ENCODE measurements at regions not wholly inside any gene's neighbourhood (a gene's known extent, or its start where the extent isn't known, plus 50 kb on each side); places are given as distances from the start of the nearest gene placed in this dataset.

DNA sequence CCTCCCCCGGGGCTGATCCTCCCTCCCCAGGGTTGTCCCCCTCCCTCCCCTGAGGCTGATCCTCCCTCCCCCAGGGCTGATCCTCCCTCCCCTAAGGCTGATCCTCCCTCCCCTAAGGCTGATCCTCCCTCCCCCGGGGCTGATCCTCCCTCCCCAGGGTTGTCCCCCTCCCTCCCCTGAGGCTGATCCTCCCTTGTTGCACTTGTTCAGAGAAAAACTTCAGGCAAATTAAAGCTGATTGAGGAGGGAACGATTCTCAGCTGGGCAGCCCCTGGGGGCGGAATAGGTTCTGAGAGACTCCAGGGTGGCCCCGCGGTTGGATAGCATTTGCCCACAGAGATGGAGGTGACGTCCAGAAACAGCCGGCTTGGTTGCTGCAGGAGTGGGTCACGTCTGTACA lies 110.7 kb upstream of the ADRA2C start:
- H3K9me3 Mint-ChIP-seq = peaks cover 2% of the 10 kb centered on the region
- peaks cover 19% of the 10 kb centered on the region for H3K4me1 ChIP-seq
- H3K27me3 ChIP-seq = no peaks in the 10 kb centered on the region
- H3K9ac ChIP-seq = no peak overlapping the region
- H3K36me3 Mint-ChIP-seq = peaks cover 3% of the 10 kb centered on the region
- peaks cover 47% of the 10 kb centered on the region for H3K4me1 Mint-ChIP-seq
- no peaks in the 10 kb centered on the region for H4K20me1 ChIP-seq (ENCODE audit: low read depth)
- H3F3A ChIP-seq (ENCODE audit: low read depth) = no peaks in the 10 kb centered on the region
- H2AFZ ChIP-seq (replicated peaks) = no peak overlapping the region
- H3K36me3 ChIP-seq = no peaks in the 10 kb centered on the region
- H3K4me3 Mint-ChIP-seq = no peak overlapping the region
- no peak for TF ChIP-seq EZH2 (IDR thresholded peaks at IDR 0.05)
- TF ChIP-seq EZH2phosphoT487 (IDR thresholded peaks at IDR 0.05) = no peak
- TF ChIP-seq, protein P1, sequence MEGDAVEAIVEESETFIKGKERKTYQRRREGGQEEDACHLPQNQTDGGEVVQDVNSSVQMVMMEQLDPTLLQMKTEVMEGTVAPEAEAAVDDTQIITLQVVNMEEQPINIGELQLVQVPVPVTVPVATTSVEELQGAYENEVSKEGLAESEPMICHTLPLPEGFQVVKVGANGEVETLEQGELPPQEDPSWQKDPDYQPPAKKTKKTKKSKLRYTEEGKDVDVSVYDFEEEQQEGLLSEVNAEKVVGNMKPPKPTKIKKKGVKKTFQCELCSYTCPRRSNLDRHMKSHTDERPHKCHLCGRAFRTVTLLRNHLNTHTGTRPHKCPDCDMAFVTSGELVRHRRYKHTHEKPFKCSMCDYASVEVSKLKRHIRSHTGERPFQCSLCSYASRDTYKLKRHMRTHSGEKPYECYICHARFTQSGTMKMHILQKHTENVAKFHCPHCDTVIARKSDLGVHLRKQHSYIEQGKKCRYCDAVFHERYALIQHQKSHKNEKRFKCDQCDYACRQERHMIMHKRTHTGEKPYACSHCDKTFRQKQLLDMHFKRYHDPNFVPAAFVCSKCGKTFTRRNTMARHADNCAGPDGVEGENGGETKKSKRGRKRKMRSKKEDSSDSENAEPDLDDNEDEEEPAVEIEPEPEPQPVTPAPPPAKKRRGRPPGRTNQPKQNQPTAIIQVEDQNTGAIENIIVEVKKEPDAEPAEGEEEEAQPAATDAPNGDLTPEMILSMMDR (IDR thresholded peaks at IDR 0.05) = no peak
- H3K27ac ChIP-seq = no peak overlapping the region
- H3K4me3 ChIP-seq = no peak overlapping the region
- H3K4me2 ChIP-seq = no peak overlapping the region
- peaks cover 27% of the 10 kb centered on the region for H3K27me3 Mint-ChIP-seq (ENCODE audit: insufficient read depth, low read depth)
- no peaks in the 10 kb centered on the region for H3K9me3 ChIP-seq (ENCODE audit: low read depth)
- H3K27ac Mint-ChIP-seq = no peak overlapping the region
- no peaks in the 10 kb centered on the region for H3K79me2 ChIP-seq (ENCODE audit: low read depth)
- no peak for DNase-seq (ENCODE audit: low spot score)

DNA sequence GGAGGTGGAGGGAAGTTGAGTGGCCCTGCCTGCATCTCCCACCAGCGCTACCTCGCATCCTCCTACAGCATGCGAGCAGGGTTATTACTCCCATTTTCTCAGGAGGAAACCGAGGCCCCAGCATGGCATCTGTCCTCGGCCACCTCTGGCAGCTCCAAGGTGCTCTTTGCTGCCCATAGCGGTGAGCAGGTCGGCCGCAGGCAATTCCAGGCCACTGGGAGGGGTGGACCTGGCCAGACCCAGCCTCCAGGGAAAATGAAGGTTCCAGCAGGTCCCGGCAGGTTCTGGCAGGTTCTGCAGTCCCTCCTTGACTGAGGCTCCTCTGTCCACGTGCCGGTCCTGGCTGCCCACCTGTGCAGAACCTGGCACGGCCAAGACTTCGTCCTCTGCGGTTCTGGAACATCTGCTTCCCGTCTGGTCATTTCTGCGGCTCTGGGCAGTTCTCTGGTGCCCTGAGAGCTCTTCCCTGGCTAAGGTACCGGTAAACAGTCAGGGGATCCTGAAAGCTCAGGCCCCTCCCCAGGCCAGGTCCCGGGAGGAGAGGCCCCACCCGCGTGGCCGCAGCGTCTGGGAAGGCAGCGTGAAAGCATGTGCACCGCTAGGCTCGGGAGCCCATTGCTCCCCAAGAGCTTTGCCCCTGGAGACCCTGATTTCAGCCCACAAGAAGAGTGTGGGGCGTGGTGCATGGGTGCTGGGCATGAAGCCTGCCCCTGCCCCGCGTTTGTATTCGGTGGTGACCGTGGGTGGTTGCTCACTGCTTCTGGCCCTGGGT lies 112.0 kb upstream of the ADRA2C start:
- H3K27ac Mint-ChIP-seq = no peak overlapping the region
- peaks cover 35% of the 10 kb centered on the region for H3K4me1 Mint-ChIP-seq
- peaks cover 12% of the 10 kb centered on the region for H3K4me1 ChIP-seq
- H3K36me3 ChIP-seq = no peaks in the 10 kb centered on the region
- no peaks in the 10 kb centered on the region for H3K27me3 ChIP-seq
- H3K4me3 ChIP-seq = no peak overlapping the region
- no peak overlapping the region for H3K27ac ChIP-seq
- no peak for TF ChIP-seq EZH2 (IDR thresholded peaks at IDR 0.05)
- no peaks in the 10 kb centered on the region for H3K79me2 ChIP-seq (ENCODE audit: low read depth)
- H2AFZ ChIP-seq (replicated peaks) = no peak overlapping the region
- H3K9me3 ChIP-seq (ENCODE audit: low read depth) = no peaks in the 10 kb centered on the region
- H3K4me3 Mint-ChIP-seq = peak overlapping the region; percentile 13
- no peaks in the 10 kb centered on the region for H3F3A ChIP-seq (ENCODE audit: low read depth)
- peaks cover 34% of the 10 kb centered on the region for H3K27me3 Mint-ChIP-seq (ENCODE audit: insufficient read depth, low read depth)
- peaks cover 5% of the 10 kb centered on the region for H3K9me3 Mint-ChIP-seq
- no peaks in the 10 kb centered on the region for H4K20me1 ChIP-seq (ENCODE audit: low read depth)
- DNase-seq (ENCODE audit: low spot score) = no peak
- no peak overlapping the region for H3K9ac ChIP-seq
- H3K4me2 ChIP-seq = no peak overlapping the region
- peaks cover 3% of the 10 kb centered on the region for H3K36me3 Mint-ChIP-seq

DNA sequence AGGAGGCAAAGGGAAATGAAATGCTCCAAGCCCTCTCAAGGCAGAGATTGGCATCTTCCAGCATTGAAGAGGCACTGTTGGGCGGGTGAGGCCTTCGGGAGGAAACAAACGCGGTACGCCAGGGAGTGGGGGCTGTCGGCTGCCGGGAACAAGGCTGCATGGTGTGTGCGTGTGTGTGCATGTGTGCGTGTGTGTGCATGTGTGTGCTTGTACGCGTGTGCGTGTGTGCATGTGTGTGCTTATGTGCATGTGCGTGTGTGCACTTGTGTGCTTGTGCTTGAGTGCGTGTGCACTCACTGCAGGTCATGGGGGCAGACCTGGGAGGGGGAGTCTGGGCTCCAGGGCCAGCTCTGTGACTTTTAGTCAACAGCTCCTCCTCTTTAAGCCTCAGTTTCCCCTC lies 113.6 kb upstream of the ADRA2C start:
- H3K4me2 ChIP-seq = no peak overlapping the region
- no peak overlapping the region for H2AFZ ChIP-seq (replicated peaks)
- no peak overlapping the region for H3K27ac Mint-ChIP-seq
- H3K9me3 ChIP-seq (ENCODE audit: low read depth) = no peaks in the 10 kb centered on the region
- H3K9ac ChIP-seq = no peak overlapping the region
- H3K4me1 ChIP-seq = peaks cover 12% of the 10 kb centered on the region
- H3K36me3 ChIP-seq = no peaks in the 10 kb centered on the region
- DNase-seq (ENCODE audit: low spot score) = no peak
- TF ChIP-seq EZH2phosphoT487 (IDR thresholded peaks at IDR 0.05) (no peak), EZH2 (IDR thresholded peaks at IDR 0.05) (no peak)
- TF ChIP-seq, protein P1 (IDR thresholded peaks at IDR 0.05) = no peak
- no peaks in the 10 kb centered on the region for H3K27me3 ChIP-seq
- H3K79me2 ChIP-seq (ENCODE audit: low read depth) = no peaks in the 10 kb centered on the region
- peaks cover 5% of the 10 kb centered on the region for H3K9me3 Mint-ChIP-seq
- no peak overlapping the region for H3K27ac ChIP-seq
- no peak overlapping the region for H3K4me3 ChIP-seq
- H3K4me3 Mint-ChIP-seq = no peak overlapping the region
- H3K36me3 Mint-ChIP-seq = peaks cover 3% of the 10 kb centered on the region
- no peaks in the 10 kb centered on the region for H4K20me1 ChIP-seq (ENCODE audit: low read depth)
- peaks cover 23% of the 10 kb centered on the region for H3K4me1 Mint-ChIP-seq
- no peaks in the 10 kb centered on the region for H3F3A ChIP-seq (ENCODE audit: low read depth)
- peaks cover 31% of the 10 kb centered on the region for H3K27me3 Mint-ChIP-seq (ENCODE audit: insufficient read depth, low read depth)

DNA sequence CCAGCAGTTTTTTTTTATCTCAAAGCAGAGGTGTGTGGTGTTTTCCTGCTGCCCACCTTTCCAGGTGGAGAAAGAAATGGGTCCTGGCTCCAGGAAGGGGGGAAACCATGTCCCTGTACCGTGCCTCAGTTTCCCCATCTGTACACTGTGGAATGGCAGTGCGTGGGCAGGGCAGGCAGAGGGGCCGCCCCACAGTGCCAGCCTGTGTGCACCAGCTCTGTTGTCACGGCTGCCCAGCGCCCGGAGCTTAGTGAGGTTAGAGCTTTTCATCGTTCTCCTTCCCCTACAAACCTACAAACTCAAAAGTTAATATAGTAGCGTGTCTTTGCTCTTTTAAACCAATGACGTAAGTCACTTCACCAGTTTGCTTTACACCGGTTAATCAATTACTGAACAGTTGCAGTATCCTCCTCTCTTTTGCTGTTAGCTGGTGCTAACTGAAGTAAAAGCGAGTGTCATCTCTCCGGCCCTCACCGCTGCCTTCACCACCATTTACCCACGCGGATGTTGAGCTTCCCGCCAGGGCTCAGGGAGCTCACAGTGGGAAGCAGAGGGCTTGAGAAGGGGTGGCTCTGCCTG lies 114.8 kb upstream of the ADRA2C start:
- H3K36me3 Mint-ChIP-seq = peaks cover 3% of the 10 kb centered on the region
- H3K4me1 Mint-ChIP-seq = peaks cover 13% of the 10 kb centered on the region
- TF ChIP-seq EZH2phosphoT487 (IDR thresholded peaks at IDR 0.05) (no peak), EZH2 (IDR thresholded peaks at IDR 0.05) (no peak)
- TF ChIP-seq, protein P1 (IDR thresholded peaks at IDR 0.05) = no peak
- H3K27me3 Mint-ChIP-seq (ENCODE audit: insufficient read depth, low read depth) = peaks cover 23% of the 10 kb centered on the region
- Histone ChIP-seq H3F3A (ENCODE audit: low read depth) (no peaks in the 10 kb centered on the region), H4K20me1 (ENCODE audit: low read depth) (no peaks in the 10 kb centered on the region), H3K9me3 (ENCODE audit: low read depth) (no peaks in the 10 kb centered on the region), H3K4me3 (no peak overlapping the region), H2AFZ (replicated peaks) (no peak overlapping the region), H3K36me3 (no peaks in the 10 kb centered on the region), H3K79me2 (ENCODE audit: low read depth) (no peaks in the 10 kb centered on the region), H3K27me3 (no peaks in the 10 kb centered on the region), H3K9ac (no peak overlapping the region), H3K27ac (no peak overlapping the region), H3K4me2 (no peak overlapping the region), H3K4me1 (peaks cover 6% of the 10 kb centered on the region)
- H3K4me3 Mint-ChIP-seq = no peak overlapping the region
- H3K27ac Mint-ChIP-seq = no peak overlapping the region
- H3K9me3 Mint-ChIP-seq = peaks cover 5% of the 10 kb centered on the region
- no peak for DNase-seq (ENCODE audit: low spot score)
